GM12873 (cell line): ENCODE measurements at regions not wholly inside any gene's neighbourhood (a gene's known extent, or its start where the extent isn't known, plus 50 kb on each side); places are given as distances from the start of the nearest gene placed in this dataset.

Source experiments
- TF ChIP-seq, protein P1 (sequence below): IDR thresholded peaks from 2 replicates; pipeline ENCODE4 v1.5.1; 2012; ENCODE audit warnings: low read depth, mild to moderate bottlenecking, moderate library complexity, low read length, control low read depth; ENCODE audit not compliant: insufficient read depth; ENCODE audit errors: missing control alignments

DNA sequence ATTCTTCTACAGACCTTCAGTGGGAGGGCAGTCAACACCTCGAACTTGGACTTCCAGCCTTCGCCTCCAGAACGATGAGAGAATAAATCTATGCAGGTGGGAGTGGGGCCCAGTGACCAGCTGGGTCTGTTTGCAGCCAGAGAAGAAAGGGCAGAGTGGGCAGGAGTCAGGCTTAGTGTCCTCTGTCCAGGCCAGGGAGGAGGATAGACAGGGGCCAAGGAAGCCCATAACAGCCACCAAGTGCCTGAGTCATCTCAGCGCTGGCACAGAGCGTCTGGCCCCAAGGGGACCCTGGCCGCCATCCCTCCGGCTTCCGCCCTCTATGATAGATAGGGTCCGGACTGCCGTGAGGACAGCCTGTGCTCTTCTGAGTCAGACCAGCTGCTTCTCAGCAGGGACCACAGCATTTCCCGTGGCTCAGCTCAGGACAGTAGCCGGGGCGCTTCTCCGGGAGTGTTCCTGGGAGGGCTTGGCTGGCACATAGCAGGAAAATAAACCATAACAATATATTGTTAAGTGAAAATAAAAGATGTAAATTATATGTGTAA, 133.1 kb upstream of the C1orf174 start:
- TF ChIP-seq, protein P1, sequence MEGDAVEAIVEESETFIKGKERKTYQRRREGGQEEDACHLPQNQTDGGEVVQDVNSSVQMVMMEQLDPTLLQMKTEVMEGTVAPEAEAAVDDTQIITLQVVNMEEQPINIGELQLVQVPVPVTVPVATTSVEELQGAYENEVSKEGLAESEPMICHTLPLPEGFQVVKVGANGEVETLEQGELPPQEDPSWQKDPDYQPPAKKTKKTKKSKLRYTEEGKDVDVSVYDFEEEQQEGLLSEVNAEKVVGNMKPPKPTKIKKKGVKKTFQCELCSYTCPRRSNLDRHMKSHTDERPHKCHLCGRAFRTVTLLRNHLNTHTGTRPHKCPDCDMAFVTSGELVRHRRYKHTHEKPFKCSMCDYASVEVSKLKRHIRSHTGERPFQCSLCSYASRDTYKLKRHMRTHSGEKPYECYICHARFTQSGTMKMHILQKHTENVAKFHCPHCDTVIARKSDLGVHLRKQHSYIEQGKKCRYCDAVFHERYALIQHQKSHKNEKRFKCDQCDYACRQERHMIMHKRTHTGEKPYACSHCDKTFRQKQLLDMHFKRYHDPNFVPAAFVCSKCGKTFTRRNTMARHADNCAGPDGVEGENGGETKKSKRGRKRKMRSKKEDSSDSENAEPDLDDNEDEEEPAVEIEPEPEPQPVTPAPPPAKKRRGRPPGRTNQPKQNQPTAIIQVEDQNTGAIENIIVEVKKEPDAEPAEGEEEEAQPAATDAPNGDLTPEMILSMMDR: no peak

DNA sequence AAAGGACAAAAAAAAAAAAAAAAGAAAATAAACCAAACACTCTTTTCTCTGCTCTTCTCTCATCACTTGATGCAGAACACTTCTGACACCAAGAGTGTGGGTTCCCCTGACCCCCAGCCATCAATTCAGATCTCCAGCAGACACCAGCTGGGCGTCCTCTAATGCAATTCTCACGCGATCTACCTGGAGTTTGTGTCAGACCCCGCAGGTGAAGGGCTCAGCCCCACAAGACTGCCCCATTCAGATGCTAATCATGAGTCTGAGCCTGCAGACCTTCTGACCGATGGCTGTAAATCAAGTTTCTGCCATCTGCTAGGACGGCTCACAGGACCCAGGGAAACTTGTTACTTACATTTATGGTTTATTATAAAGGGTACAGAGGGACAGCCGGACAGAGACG, 133.6 kb upstream of the C1orf174 start:
- TF ChIP-seq, protein P1: no peak

GRCh38 chr1:4034318-4034887, 134.3 kb upstream of the C1orf174 start:
- TF ChIP-seq, protein P1: no peak

- TF ChIP-seq, protein P1: no peak
Observed at GRCh38 chr1:4044967-4045366, 144.9 kb upstream of the C1orf174 start.

DNA sequence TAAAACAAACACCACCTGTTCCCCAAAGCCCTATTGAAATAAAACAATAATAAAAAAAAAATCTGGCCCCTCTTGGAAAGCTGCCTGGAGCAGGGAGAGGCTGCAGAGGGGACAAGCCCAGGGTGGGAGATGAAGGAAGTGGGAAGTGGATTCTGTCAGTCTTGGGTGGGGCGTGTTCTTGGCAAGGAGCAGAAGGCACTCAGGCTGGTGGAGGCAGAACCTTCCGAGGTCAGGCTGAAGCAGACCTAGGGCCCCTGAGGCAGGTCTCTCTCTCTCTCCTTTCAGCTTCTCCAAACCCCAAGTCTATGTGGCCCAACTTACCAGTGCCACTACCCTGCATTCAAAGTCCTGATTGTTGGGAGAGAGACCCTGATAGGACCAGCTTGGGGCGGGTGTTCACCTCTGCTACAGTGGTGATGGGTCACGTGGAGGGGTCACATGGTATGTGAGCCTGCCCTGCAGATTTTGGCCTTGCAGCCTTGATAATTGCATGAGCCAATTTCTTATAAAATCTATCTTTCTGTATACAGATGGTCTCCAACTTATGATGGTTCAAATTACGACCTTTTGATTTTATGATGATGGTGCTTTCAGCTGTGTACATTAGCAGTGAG, 145.4 kb upstream of the C1orf174 start:
- TF ChIP-seq, protein P1: no peak

GRCh38 chr1:4046836-4047461, 146.9 kb upstream of the C1orf174 start:
- TF ChIP-seq, protein P1: no peak

GRCh38 chr1:4047666-4048065, 147.6 kb upstream of the C1orf174 start:
- TF ChIP-seq, protein P1: no peak
